ENCODE measurements at regions not wholly inside any gene's neighbourhood (a gene's known extent, or its start where the extent isn't known, plus 50 kb on each side); places are given as distances from the start of the nearest gene placed in this dataset.

- TF ChIP-seq SRF (IDR thresholded peaks at IDR 0.05; ENCODE audit: low read depth, low read length) (no peak), POLR2A (IDR thresholded peaks at IDR 0.05; ENCODE audit: control extremely low read depth in 1 of 2, low read depth in 2 of 2, low read length in 2 of 2) (no peak), EGR1 (IDR thresholded peaks at IDR 0.05; ENCODE audit: borderline replicate concordance, low read depth, low read length) (no peak), NRF1 (IDR thresholded peaks at IDR 0.05; ENCODE audit: low read depth, low read length) (no peak), RFX5 (IDR thresholded peaks at IDR 0.05; ENCODE audit: borderline replicate concordance, low read depth, low read length) (no peak)
Observed at GRCh38 chr13:31588893-31589292, 150.4 kb upstream of the RXFP2 start (continued).
